ENCODE measurements at regions not wholly inside any gene's neighbourhood (a gene's known extent, or its start where the extent isn't known, plus 50 kb on each side); places are given as distances from the start of the nearest gene placed in this dataset.

- H3K9me3 ChIP-seq (ENCODE audit: insufficient read depth, low read length): no peaks in the 10 kb centered on the region
- H4K20me1 ChIP-seq (ENCODE audit: insufficient read depth, low read length): no peaks in the 10 kb centered on the region
- H3K79me2 ChIP-seq (ENCODE audit: low read length): no peaks in the 10 kb centered on the region
- no peak for TF ChIP-seq EZH2phosphoT487 (IDR thresholded peaks at IDR 0.05; ENCODE audit: low read depth)
- no peak overlapping the region for H3K9ac ChIP-seq (ENCODE audit: low read length)
- H3K27me3 ChIP-seq (ENCODE audit: low read depth, low read length): no peaks in the 10 kb centered on the region
- H2AFZ ChIP-seq (ENCODE audit: low read depth, low read length): no peak overlapping the region
- no peaks in the 10 kb centered on the region for H3K36me3 ChIP-seq (replicated peaks; ENCODE audit: low read depth, low read length)
- no peak overlapping the region for H3K27ac ChIP-seq (ENCODE audit: low read length)
- no peak overlapping the region for H3K4me3 ChIP-seq (ENCODE audit: low read length)
- H3K4me2 ChIP-seq (ENCODE audit: low read length): no peak overlapping the region
- no peaks in the 10 kb centered on the region for H3K4me1 ChIP-seq (ENCODE audit: low read length)
Measured at GRCh38 chr2:21326152-21326551, 202.4 kb downstream of the TDRD15 start.

- Histone ChIP-seq H3K79me2 (ENCODE audit: low read length) (no peaks in the 10 kb centered on the region), H3K9ac (ENCODE audit: low read length) (no peak overlapping the region), H3K9me3 (ENCODE audit: insufficient read depth, low read length) (no peaks in the 10 kb centered on the region), H4K20me1 (ENCODE audit: insufficient read depth, low read length) (no peaks in the 10 kb centered on the region), H3K36me3 (replicated peaks; ENCODE audit: low read depth, low read length) (no peaks in the 10 kb centered on the region), H3K4me3 (ENCODE audit: low read length) (no peak overlapping the region), H3K4me1 (ENCODE audit: low read length) (no peaks in the 10 kb centered on the region), H3K27ac (ENCODE audit: low read length) (no peak overlapping the region), H3K27me3 (ENCODE audit: low read depth, low read length) (no peaks in the 10 kb centered on the region), H2AFZ (ENCODE audit: low read depth, low read length) (no peak overlapping the region), H3K4me2 (ENCODE audit: low read length) (no peak overlapping the region)
- TF ChIP-seq EZH2phosphoT487 (IDR thresholded peaks at IDR 0.05; ENCODE audit: low read depth) (no peak), CTCF (IDR thresholded peaks at IDR 0.05; ENCODE audit: low read depth, low read length) (no peak)
Measured at GRCh38 chr2:21328177-21328576, 204.4 kb downstream of the TDRD15 start.

GRCh38 chr2:21330786-21331391, 207.1 kb downstream of the TDRD15 start:
- Histone ChIP-seq H3K9ac (ENCODE audit: low read length) (no peak overlapping the region), H3K36me3 (replicated peaks; ENCODE audit: low read depth, low read length) (no peaks in the 10 kb centered on the region), H2AFZ (ENCODE audit: low read depth, low read length) (no peak overlapping the region), H4K20me1 (ENCODE audit: insufficient read depth, low read length) (no peaks in the 10 kb centered on the region), H3K4me2 (ENCODE audit: low read length) (no peak overlapping the region), H3K9me3 (ENCODE audit: insufficient read depth, low read length) (no peaks in the 10 kb centered on the region), H3K27ac (ENCODE audit: low read length) (no peak overlapping the region), H3K4me3 (ENCODE audit: low read length) (no peak overlapping the region), H3K79me2 (ENCODE audit: low read length) (no peaks in the 10 kb centered on the region), H3K4me1 (ENCODE audit: low read length) (no peaks in the 10 kb centered on the region), H3K27me3 (ENCODE audit: low read depth, low read length) (no peaks in the 10 kb centered on the region)
- TF ChIP-seq EZH2phosphoT487 (IDR thresholded peaks at IDR 0.05; ENCODE audit: low read depth) (no peak), CTCF (IDR thresholded peaks at IDR 0.05; ENCODE audit: low read depth, low read length) (no peak)

- no peaks in the 10 kb centered on the region for H4K20me1 ChIP-seq (ENCODE audit: insufficient read depth, low read length)
- H3K9ac ChIP-seq (ENCODE audit: low read length): no peak overlapping the region
- TF ChIP-seq CTCF (IDR thresholded peaks at IDR 0.05; ENCODE audit: low read depth, low read length) (no peak), EZH2phosphoT487 (IDR thresholded peaks at IDR 0.05; ENCODE audit: low read depth) (no peak)
Measured at GRCh38 chr2:21331625-21332370, 208.0 kb downstream of the TDRD15 start.

More at GRCh38 chr2:21331625-21332370, 208.0 kb downstream of the TDRD15 start:
- H3K9me3 ChIP-seq (ENCODE audit: insufficient read depth, low read length): no peaks in the 10 kb centered on the region
- no peak overlapping the region for H2AFZ ChIP-seq (ENCODE audit: low read depth, low read length)
- H3K36me3 ChIP-seq (replicated peaks; ENCODE audit: low read depth, low read length): no peaks in the 10 kb centered on the region
- H3K79me2 ChIP-seq (ENCODE audit: low read length): no peaks in the 10 kb centered on the region
- no peak overlapping the region for H3K4me3 ChIP-seq (ENCODE audit: low read length)
- H3K27me3 ChIP-seq (ENCODE audit: low read depth, low read length): no peaks in the 10 kb centered on the region
- H3K27ac ChIP-seq (ENCODE audit: low read length): no peak overlapping the region
- H3K4me1 ChIP-seq (ENCODE audit: low read length): no peaks in the 10 kb centered on the region
- no peak overlapping the region for H3K4me2 ChIP-seq (ENCODE audit: low read length)
